GM21723 (cell line): ENCODE measurements at regions not wholly inside any gene's neighbourhood (a gene's known extent, or its start where the extent isn't known, plus 50 kb on each side); places are given as distances from the start of the nearest gene placed in this dataset.

Experiments
- ATAC-seq: cut with Tn5 transposase; IDR thresholded peaks from one replicate; pipeline ENCODE4 v1.9.1; 2021; ENCODE audit warnings: mild to moderate bottlenecking, moderate library complexity; ENCODE audit not compliant: unreplicated experiment

- no peak for ATAC-seq
These were observed 144.2 kb upstream of the FRMD6 start for GRCh38 chr14:51507511-51507905.

- ATAC-seq = no peak
These were observed 143.7 kb upstream of the FRMD6 start for GRCh38 chr14:51507906-51508511.

GRCh38 chr14:51511265-51511664 is 140.4 kb upstream of the FRMD6 start:
- ATAC-seq = no peak

- no peak for ATAC-seq
These were observed 139.4 kb upstream of the FRMD6 start for GRCh38 chr14:51512316-51512715.

- no peak for ATAC-seq
These were observed 138.4 kb upstream of the FRMD6 start for GRCh38 chr14:51513281-51513680.

GRCh38 chr14:51513933-51514332 is 137.8 kb upstream of the FRMD6 start:
- no peak for ATAC-seq

GRCh38 chr14:51515611-51516010 is 136.1 kb upstream of the FRMD6 start:
- no peak for ATAC-seq

GRCh38 chr14:51516706-51517395 is 134.9 kb upstream of the FRMD6 start:
- no peak for ATAC-seq

GRCh38 chr14:51518280-51518679 is 133.4 kb upstream of the FRMD6 start:
- no peak for ATAC-seq

- ATAC-seq = no peak
These were observed 133.0 kb upstream of the FRMD6 start for GRCh38 chr14:51518711-51519110.

- no peak for ATAC-seq
These were observed 131.6 kb upstream of the FRMD6 start for GRCh38 chr14:51520087-51520486.

GRCh38 chr14:51521764-51522163 is 129.9 kb upstream of the FRMD6 start:
- ATAC-seq = no peak

- ATAC-seq = no peak
These were observed 128.5 kb upstream of the FRMD6 start for GRCh38 chr14:51523243-51523642.

GRCh38 chr14:51525739-51526138 is 126.0 kb upstream of the FRMD6 start:
- no peak for ATAC-seq

- no peak for ATAC-seq
These were observed 124.6 kb upstream of the FRMD6 start for GRCh38 chr14:51527073-51527472.

GRCh38 chr14:51529736-51530135 is 122.0 kb upstream of the FRMD6 start:
- ATAC-seq = no peak

GRCh38 chr14:51533160-51533559 is 118.5 kb upstream of the FRMD6 start:
- no peak for ATAC-seq

GRCh38 chr14:51533872-51534553 is 117.7 kb upstream of the FRMD6 start:
- ATAC-seq = no peak

GRCh38 chr14:51534610-51535011 is 117.1 kb upstream of the FRMD6 start:
- ATAC-seq = no peak

GRCh38 chr14:51535443-51536044 is 116.2 kb upstream of the FRMD6 start:
- ATAC-seq = no peak

GRCh38 chr14:51538973-51539372 is 112.7 kb upstream of the FRMD6 start:
- no peak for ATAC-seq

- ATAC-seq = no peak
These were observed 112.1 kb upstream of the FRMD6 start for GRCh38 chr14:51539571-51540037.
